ENCODE measurements at regions not wholly inside any gene's neighbourhood (a gene's known extent, or its start where the extent isn't known, plus 50 kb on each side); places are given as distances from the start of the nearest gene placed in this dataset.
"Not testable (repeated sequence)": the region's sequence is repeated elsewhere in the genome, so short reads cannot be mapped to it uniquely, and the experiment has no call there.

- no peak for DNase-seq (ENCODE audit: low read depth)
Observed at GRCh38 chr5:74534397-74535129, 106.0 kb downstream of the ENC1 start.

- no peak for DNase-seq (ENCODE audit: low read depth)
Observed at GRCh38 chr5:74530326-74531050, 110.0 kb downstream of the ENC1 start.

DNA sequence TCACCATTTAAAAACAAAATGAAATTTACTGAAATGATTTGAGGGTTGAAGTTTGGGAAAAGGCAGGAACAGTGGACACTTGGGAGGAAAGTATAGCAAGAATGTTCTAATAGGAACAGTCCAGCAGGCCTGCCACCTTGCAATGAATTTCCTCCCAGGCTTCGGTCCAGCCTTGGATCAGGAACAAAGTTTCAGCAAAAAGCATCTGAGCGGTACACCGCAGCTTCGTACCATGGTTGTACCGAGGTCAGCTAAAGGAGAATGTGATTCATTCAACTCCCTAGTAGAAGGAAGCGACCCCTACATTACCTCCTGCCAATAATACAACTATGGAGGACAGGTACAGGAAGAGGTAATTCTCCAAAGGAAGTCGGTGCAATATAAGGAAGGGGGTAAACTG lies 111.4 kb downstream of the ENC1 start:
- no peak for DNase-seq (ENCODE audit: low read depth)

DNA sequence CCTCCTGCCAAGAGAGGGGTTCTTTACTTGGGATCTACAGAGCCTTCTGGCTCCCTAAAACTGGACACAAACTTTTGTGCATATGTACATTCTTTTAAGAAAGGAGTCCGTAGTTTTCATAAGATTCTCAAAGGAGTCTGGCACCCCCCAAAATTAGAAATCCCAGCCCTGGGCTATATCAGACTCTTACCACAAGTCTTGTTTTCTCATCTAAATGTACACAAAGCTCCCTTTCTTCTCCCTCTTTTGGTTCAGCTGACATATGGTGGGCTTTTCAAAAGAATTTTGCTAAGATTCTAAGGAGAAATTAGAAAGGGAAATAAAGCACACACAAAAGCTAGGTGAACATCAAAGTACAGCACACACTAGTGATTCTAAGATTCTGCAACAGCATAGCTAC lies 114.4 kb downstream of the ENC1 start:
- DNase-seq (ENCODE audit: low read depth) = no peak

DNA sequence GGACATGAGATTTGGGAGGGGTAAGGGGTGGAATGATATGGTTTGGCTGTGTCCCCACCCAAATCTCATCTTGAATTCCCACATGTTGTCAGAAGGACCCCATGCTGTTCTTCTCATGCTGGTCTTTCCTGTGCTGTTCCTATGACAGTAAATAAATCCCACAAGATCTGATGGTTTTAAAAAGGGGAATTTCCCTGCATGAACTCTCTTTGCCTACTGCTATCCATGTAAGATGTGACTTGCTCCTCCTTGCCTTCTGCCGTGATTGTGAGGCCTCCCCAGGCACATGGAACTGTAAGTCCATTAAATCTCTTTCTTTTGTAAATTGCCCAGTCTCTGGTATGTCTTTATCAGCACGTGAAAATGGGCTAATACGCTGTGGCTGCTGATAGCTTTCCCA lies 115.8 kb downstream of the ENC1 start:
- DNase-seq (ENCODE audit: low read depth) = not testable (repeated sequence)

DNA sequence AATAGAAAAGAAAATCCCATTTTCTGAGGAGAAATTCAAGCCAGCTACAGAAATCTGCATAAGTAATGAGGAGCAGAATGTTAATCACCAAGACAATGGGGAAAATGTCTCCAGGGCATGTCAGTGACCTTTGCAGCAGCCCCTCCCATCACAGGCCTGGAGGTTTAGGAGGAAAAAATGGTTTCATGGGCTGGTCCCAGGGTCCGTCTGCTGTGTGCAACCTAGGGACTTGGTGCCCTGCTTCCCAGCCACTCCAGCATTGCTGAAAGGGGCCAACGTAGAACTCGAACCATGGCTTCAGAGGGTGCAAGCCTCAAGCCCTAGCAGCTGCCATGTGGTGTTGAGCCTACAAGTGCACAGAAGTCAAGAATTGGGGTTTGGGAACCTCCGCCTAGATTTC lies 116.8 kb downstream of the ENC1 start:
- DNase-seq (ENCODE audit: low read depth) = not testable (repeated sequence)

GRCh38 chr5:74522838-74523237 lies 117.7 kb downstream of the ENC1 start:
- not testable (repeated sequence) for DNase-seq (ENCODE audit: low read depth)

DNA sequence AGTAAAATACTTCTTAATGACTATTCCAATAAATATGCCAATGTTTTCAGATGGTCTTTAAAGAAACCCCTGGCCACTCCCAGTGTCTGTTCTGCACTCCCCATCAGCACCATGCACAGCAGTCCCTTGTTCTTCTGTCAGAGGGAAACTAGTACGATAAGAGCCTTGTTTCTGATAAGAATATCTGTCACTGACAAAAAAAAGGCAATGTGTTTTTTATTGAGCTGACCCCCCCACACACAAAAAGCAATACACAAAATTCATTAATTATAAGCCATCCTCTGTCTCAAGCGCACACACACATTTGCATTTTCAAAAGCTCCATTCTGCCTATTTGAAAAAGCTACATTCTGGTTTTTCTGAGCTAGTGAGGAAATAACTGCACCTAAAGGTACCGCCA lies 119.1 kb downstream of the ENC1 start:
- DNase-seq (ENCODE audit: low read depth) = no peak

DNA sequence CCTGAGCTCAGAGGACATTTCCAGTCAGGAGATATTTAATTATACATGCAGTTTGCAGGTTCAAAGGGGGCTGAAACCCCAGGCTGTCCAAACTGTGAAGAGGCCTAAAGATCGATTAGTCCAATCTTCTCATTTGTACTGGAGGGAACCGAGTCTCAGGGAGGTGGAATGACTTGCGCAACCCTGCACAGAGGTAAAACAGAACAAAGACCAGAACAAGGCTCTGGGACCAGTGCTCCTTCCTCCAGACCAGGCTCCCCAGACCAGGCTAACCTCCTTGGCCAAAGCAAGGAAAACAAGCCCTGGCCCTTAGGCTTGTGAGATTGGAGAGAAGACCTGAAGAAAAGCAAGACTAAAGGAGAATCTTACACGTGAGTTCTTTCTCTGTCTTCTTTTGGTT lies 120.8 kb downstream of the ENC1 start:
- DNase-seq (ENCODE audit: low read depth) = no peak

GRCh38 chr5:74519161-74519571 lies 121.4 kb downstream of the ENC1 start:
- no peak for DNase-seq (ENCODE audit: low read depth)

- DNase-seq (ENCODE audit: low read depth) = no peak
Observed at GRCh38 chr5:74517700-74518099, 122.8 kb downstream of the ENC1 start.

GRCh38 chr5:74516211-74516636 lies 124.3 kb downstream of the ENC1 start:
- no peak for DNase-seq (ENCODE audit: low read depth)

- no peak for DNase-seq (ENCODE audit: low read depth)
Observed at GRCh38 chr5:74514888-74515551, 125.5 kb downstream of the ENC1 start.

DNA sequence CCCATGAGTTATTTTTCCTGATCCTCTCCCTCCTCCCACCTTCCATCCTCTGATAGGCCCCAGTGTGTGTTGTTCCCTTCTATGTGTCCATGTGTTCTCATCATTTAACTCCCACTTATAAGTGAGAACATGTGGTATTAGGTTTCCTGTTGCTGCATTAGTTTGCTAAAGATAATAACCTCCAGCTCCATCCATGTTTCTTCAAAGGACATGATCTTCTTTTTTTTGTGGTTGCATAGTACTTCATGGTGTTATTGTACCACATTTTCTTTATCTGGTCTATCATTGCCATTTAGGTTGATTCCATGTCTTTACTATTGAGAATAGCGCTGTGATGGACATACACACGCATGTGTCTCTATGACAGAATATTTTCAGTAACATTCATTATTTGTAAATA lies 128.8 kb downstream of the ENC1 start:
- not testable (repeated sequence) for DNase-seq (ENCODE audit: low read depth)

GRCh38 chr5:74510476-74511075 lies 130.0 kb downstream of the ENC1 start:
- no peak for DNase-seq (ENCODE audit: low read depth)

- no peak for DNase-seq (ENCODE audit: low read depth)
Observed at GRCh38 chr5:74507370-74508005, 133.0 kb downstream of the ENC1 start.

- no peak for DNase-seq (ENCODE audit: low read depth)
Observed at GRCh38 chr5:74506119-74506518, 134.4 kb downstream of the ENC1 start.

DNA sequence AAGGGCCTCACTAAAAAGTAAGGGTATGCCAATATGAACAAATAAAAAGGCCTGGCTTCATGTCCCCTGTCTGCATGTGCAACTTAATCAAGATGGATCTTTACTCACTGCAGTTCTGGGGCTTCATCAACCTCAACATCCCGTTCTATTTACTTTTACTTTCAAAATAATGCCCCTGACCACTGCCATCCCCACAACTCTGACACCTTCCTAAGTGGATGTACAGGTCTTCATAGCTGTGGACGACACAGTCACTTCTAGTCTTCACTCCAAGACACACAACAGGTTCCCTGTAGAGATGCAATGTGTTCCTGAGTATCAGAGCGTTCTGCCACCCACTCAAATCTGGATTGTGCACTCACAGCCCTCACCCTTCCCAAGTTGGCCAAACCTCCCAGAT lies 136.1 kb downstream of the ENC1 start:
- no peak for DNase-seq (ENCODE audit: low read depth)

- no peak for DNase-seq (ENCODE audit: low read depth)
Observed at GRCh38 chr5:74502479-74502950, 138.0 kb downstream of the ENC1 start.

DNA sequence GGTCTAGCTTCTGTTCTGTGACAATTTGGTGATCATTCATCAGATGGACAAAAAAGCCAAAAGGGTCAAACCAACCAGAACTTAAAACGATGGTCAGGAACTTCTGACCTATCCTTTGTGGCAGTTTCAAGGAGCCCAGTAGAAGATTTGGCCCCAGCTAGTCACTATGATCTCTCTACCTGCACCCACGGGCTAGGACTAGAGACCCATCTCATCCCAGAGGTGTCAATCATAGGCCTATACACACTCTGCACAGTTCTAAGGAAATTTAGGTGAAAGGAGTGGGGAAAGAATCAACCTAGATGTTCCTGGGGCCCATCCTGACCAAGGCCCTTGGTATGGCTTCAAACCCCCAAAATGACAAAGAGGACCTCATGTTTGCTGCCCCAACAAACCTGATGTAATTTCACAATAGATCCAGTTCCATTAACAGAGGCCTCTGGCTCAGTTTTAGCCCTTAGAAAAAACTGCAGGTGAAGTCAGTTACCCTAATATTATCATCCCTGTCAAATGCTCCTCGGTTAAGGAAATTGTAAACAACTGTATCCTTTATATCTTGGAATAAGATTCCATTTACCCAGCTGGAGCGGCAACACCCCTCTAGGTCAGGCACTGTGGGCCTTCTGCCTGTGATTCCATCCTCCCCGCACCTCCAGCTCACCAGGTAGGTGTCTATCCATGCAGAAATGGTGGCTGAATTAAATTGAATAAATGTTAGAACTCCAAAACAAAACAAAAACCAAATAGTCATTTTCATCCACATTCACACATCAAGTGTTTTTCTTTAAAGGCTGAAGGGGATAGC lies 138.7 kb downstream of the ENC1 start:
- DNase-seq (ENCODE audit: low read depth) = no peak
